IMR-90 (cell line): ENCODE measurements at regions not wholly inside any gene's neighbourhood (a gene's known extent, or its start where the extent isn't known, plus 50 kb on each side); places are given as distances from the start of the nearest gene placed in this dataset.
A peak's percentile ranks its signal among the peaks of the same experiment; 100 is the strongest.

Experiments
- ATAC-seq: fragments of 200-7000 bp; cut with Tn5 transposase; 2 replicates; pipeline ENCODE4 v1.9.1; 2020; ENCODE audit warnings: low read depth, mild to moderate bottlenecking, moderate library complexity
- BruUV-seq: library from RNA; stranded (reverse); fragments of 400-500 nt; replicated peaks from 2 replicates; lab custom pipeline; 2021; lab: Mats Ljungman, UMichigan
- CTCF ChIA-PET: fragments of 300-600 bp; formaldehyde crosslinking; extraction: SDS; loops from one replicate; lab custom pipeline; 2021; ENCODE audit warnings: antibody characterized with exemption; lab: Yijun Ruan, JAX
- POLR2A ChIA-PET: fragments of 300-600 bp; sonication (Branson Sonifier 250); formaldehyde crosslinking; loops from one replicate; lab custom pipeline; 2022; ENCODE audit warnings: antibody characterized with exemption; ENCODE audit not compliant: unreplicated experiment; lab: Charles Lee
- DNase-seq: peaks from one replicate; pipeline ENCODE4 v3.0.0; 2013
- H2AFZ ChIP-seq: replicated peaks from 2 replicates; pipeline ENCODE3; 2013; ENCODE audit warnings: low read length, mild to moderate bottlenecking; ENCODE audit not compliant: poor library complexity
- H2AK5ac ChIP-seq: 2 replicates; pipeline ENCODE4 v1.6.1; 2013; ENCODE audit warnings: low read depth, low read length, inconsistent platforms
- H2AK9ac ChIP-seq: replicated peaks from 2 replicates; pipeline ENCODE3; 2013; ENCODE audit warnings: mild to moderate bottlenecking, low read depth, low read length, moderate library complexity; ENCODE audit not compliant: poor library complexity
- H2BK120ac ChIP-seq: 2 replicates; pipeline ENCODE4 v1.6.1; 2013; ENCODE audit warnings: low read depth, low read length, inconsistent platforms
- H2BK15ac ChIP-seq: 3 replicates; pipeline ENCODE4 v1.6.1; 2013; ENCODE audit warnings: low read depth, low read length, inconsistent platforms
- H2BK20ac ChIP-seq: 2 replicates; pipeline ENCODE4 v1.6.1; 2013; ENCODE audit warnings: low read depth, mild to moderate bottlenecking, inconsistent platforms, low read length, moderate library complexity
- H2BK5ac ChIP-seq: 2 replicates; pipeline ENCODE4 v1.6.1; 2013; ENCODE audit warnings: mild to moderate bottlenecking, low read depth, low read length, inconsistent platforms; ENCODE audit not compliant: poor library complexity, severe bottlenecking
- H3K14ac ChIP-seq: replicated peaks from 2 replicates; pipeline ENCODE4 v1.6.1; 2013; ENCODE audit warnings: low read depth, low read length, inconsistent platforms
- H3K18ac ChIP-seq: 2 replicates; pipeline ENCODE4 v1.6.1; 2013; ENCODE audit warnings: low read depth, low read length, control low read depth
- H3K23ac ChIP-seq: 2 replicates; pipeline ENCODE4 v1.6.1; 2013; ENCODE audit warnings: low read depth, low read length, inconsistent platforms
- H3K27ac ChIP-seq: 2 replicates; pipeline ENCODE4 v1.5.1; 2013; ENCODE audit warnings: mild to moderate bottlenecking, control low read depth, low read length; ENCODE audit not compliant: insufficient read depth
- H3K27me3 ChIP-seq: 2 replicates; pipeline ENCODE4 v1.6.1; 2013; ENCODE audit warnings: low read length; ENCODE audit not compliant: control insufficient read depth, insufficient read depth
- H3K36me3 ChIP-seq: 2 replicates; pipeline ENCODE4 v1.6.1; 2013; ENCODE audit warnings: low read length, mixed read lengths; ENCODE audit not compliant: control insufficient read depth, insufficient read depth
- H3K4ac ChIP-seq: 2 replicates; pipeline ENCODE4 v1.6.1; 2013; ENCODE audit warnings: low read depth, low read length, inconsistent platforms
- H3K4me1 ChIP-seq: 2 replicates; pipeline ENCODE4 v1.6.1; 2013; ENCODE audit warnings: low read length, mixed read lengths; ENCODE audit not compliant: control insufficient read depth, insufficient read depth
- H3K4me2 ChIP-seq: 2 replicates; pipeline ENCODE4 v1.6.1; 2013; ENCODE audit warnings: low read depth, mild to moderate bottlenecking, control low read depth, low read length, moderate library complexity
- H3K4me3 ChIP-seq: 2 replicates; pipeline ENCODE4 v1.5.1; 2013; ENCODE audit warnings: low read depth, mild to moderate bottlenecking, control low read depth, low read length, moderate library complexity; ENCODE audit not compliant: insufficient read depth
- H3K56ac ChIP-seq: 2 replicates; pipeline ENCODE4 v1.6.1; 2013; ENCODE audit warnings: low read length, inconsistent platforms; ENCODE audit not compliant: insufficient read depth; ENCODE audit errors: extremely low read depth
- H3K79me1 ChIP-seq, 2 experiments: 2 replicates each; pipeline ENCODE4 v1.6.1; 2013; ENCODE audit warnings: low read length in 2 of 2, inconsistent platforms in 1 of 2, low read depth in 1 of 2
- H3K9ac ChIP-seq: 2 replicates; pipeline ENCODE4 v1.6.1; 2013; ENCODE audit warnings: low read depth, low read length, control low read depth
- H3K9me1 ChIP-seq: 2 replicates; pipeline ENCODE4 v1.6.1; 2013; ENCODE audit warnings: low read length, inconsistent platforms; ENCODE audit not compliant: insufficient read depth
- H3K9me3 ChIP-seq: 2 replicates; pipeline ENCODE4 v1.6.1; 2013; ENCODE audit warnings: low read length; ENCODE audit not compliant: control insufficient read depth, insufficient read depth
- H4K20me1 ChIP-seq: 2 replicates; pipeline ENCODE4 v1.6.1; 2013; ENCODE audit warnings: low read length, inconsistent platforms; ENCODE audit not compliant: insufficient read depth
- H4K5ac ChIP-seq: 2 replicates; pipeline ENCODE4 v1.6.1; 2013; ENCODE audit warnings: mild to moderate bottlenecking, low read depth, low read length, control low read depth
- H4K8ac ChIP-seq, 2 experiments: 2 replicates each; pipeline ENCODE4 v1.6.1; 2013; ENCODE audit warnings: low read depth in 2 of 2, low read length in 2 of 2, control low read depth in 1 of 2, inconsistent platforms in 1 of 2
- H4K91ac ChIP-seq: 2 replicates; pipeline ENCODE4 v1.6.1; 2013; ENCODE audit warnings: low read depth, low read length, inconsistent platforms; ENCODE audit not compliant: insufficient read depth
- ELK1 ChIP-seq: fragments of 150-350 bp; IDR thresholded peaks from 2 replicates; pipeline ENCODE4 v1.6.1; 2016; ENCODE audit warnings: low read depth, mild to moderate bottlenecking, low read length, moderate library complexity, borderline replicate concordance
- MAFK ChIP-seq: IDR thresholded peaks from 2 replicates; pipeline ENCODE4 v1.6.1; 2012; ENCODE audit warnings: low read depth, low read length, improper control_type of control experiment
- RCOR1 ChIP-seq: IDR thresholded peaks from 2 replicates; pipeline ENCODE4 v1.6.1; 2012; ENCODE audit warnings: mild to moderate bottlenecking, low read length, improper control_type of control experiment; ENCODE audit not compliant: insufficient replicate concordance
- dilution Hi-C: fragments of 300-500 bp; cut with HindIII; formaldehyde crosslinking; loops from one replicate; pipeline ENCODE4 v1.14.3; 2018; ENCODE audit warnings: low sequenced_read_pairs; ENCODE audit not compliant: unreplicated experiment
- in situ Hi-C: fragments of 300-500 bp; cut with MboI; formaldehyde crosslinking; loops from 3 replicates; pipeline ENCODE4 v1.14.3; 2019; ENCODE audit warnings: low sequenced_read_pairs, inconsistent platforms, mixed read lengths
- intact Hi-C: fragments of 100-400 bp; cut with micrococcal nuclease; formaldehyde crosslinking; loops from 2 replicates; pipeline ENCODE4 v1.10.0; 2022

- H3K4me3 ChIP-seq, result no peak overlapping the region
- H3K4me2 ChIP-seq, result no peak overlapping the region
- no peaks in the 10 kb centered on the region for H4K20me1 ChIP-seq
- H3K23ac ChIP-seq, result no peak overlapping the region
- no peak overlapping the region for H3K14ac ChIP-seq
- DNase-seq (no peak), ATAC-seq (no peak)
- no peak overlapping the region for H2BK20ac ChIP-seq
- H4K91ac ChIP-seq, result no peak overlapping the region
- ChIA-PET CTCF (interaction anchor here (0.6 kb wide), 1 partner anchor 498 kb away, joined by 4 read pairs; no protein-coding TSS in a partner anchor), POLR2A (no interaction called here)
- BruUV-seq, result no TSS peak
- H4K8ac ChIP-seq, result no peak overlapping the region
- TF ChIP-seq MAFK (peak; percentile 27; the same call in 1 of the 2 replicates), ELK1 (no peak), RCOR1 (no peak)
- no peaks in the 10 kb centered on the region for H3K9me3 ChIP-seq
- H2AK5ac ChIP-seq, result no peak overlapping the region
- no peaks in the 10 kb centered on the region for H3K79me1 ChIP-seq
- H3K18ac ChIP-seq, result no peak overlapping the region
- H3K56ac ChIP-seq, result no peak overlapping the region
- H4K5ac ChIP-seq, result no peak overlapping the region
- H3K9ac ChIP-seq, result no peak overlapping the region
- H2AFZ ChIP-seq, result no peak overlapping the region
- H3K9me1 ChIP-seq, result no peaks in the 10 kb centered on the region
- H3K4ac ChIP-seq, result no peak overlapping the region
- H3K27ac ChIP-seq, result no peak overlapping the region
- no peak overlapping the region for H2BK5ac ChIP-seq
- H3K27me3 ChIP-seq, result no peaks in the 10 kb centered on the region
- dilution Hi-C loops (no loop called here), in situ Hi-C loops (no loop called here), intact Hi-C loops (loop anchor here (10.0 kb wide), 1 partner anchor 1034 kb away; no protein-coding TSS in a partner anchor)
- H2BK15ac ChIP-seq, result no peak overlapping the region
- H3K4me1 ChIP-seq, result no peaks in the 10 kb centered on the region
- H3K36me3 ChIP-seq, result no peaks in the 10 kb centered on the region
- no peak overlapping the region for H2BK120ac ChIP-seq
- H2AK9ac ChIP-seq, result no peak overlapping the region
These were observed 1203.6 kb upstream of the GJE1 start for GRCh38 chr6:140929121-140929520.
